ENCODE measurements at regions not wholly inside any gene's neighbourhood (a gene's known extent, or its start where the extent isn't known, plus 50 kb on each side); places are given as distances from the start of the nearest gene placed in this dataset.

DNA sequence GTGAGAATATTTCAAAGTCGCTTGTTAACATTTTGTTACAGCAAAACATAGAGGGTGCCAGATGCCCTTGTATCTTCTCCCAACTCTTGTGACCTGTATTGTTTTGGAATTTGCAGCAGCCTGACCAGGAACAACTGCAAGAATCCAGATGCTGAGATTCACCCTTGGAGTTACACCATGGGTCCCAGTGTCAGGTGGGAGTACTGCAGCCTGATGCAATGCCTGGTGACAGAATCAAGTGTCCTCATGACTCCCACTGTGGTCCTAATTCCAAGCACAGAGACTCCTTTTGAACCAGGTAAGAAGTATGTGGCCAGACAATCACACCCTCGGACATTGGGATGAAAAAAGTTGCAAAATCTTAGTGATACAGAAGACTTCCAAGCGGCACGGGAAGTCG, 79.6 kb upstream of the MAP3K4 start:
- no peak for DNase-seq

DNA sequence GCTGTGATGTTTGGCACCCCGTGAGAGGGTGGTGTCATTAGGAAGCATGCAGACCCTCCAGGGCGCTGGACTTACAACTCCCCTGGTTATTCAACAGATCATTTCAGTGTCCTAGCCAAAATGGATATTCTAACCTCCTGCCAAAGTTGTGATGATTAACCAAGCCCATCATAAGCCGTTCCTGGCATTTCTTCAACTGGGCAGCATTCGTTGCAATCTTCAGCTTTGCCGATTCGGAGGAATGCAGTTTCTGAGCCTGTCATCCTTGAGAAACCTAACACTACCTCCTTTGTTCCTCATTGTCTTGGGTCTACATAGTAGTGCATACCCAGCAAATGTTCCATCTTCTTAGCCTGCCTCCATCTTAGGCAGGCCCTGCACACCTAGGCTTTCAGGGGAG, 79.2 kb upstream of the MAP3K4 start:
- no peak for DNase-seq

DNA sequence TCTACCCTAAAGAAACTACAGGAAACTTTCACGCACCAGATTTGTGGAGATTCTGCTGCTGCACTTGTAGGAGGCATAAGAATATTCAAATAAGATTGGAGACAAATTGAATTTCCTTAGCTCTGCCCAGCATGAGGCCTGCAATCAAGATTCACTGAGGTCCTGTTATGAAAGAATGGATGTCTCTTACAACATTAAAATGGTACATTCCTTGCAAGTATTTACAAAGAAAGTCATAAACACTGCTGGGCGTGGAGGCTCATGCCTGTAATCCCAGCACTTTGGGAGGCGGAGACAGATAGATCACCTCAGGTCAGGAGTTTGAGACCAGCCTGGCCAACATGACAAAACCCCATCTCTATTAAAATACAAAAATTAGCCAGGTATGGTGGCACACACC, 74.0 kb upstream of the MAP3K4 start:
- DNase-seq = no peak

DNA sequence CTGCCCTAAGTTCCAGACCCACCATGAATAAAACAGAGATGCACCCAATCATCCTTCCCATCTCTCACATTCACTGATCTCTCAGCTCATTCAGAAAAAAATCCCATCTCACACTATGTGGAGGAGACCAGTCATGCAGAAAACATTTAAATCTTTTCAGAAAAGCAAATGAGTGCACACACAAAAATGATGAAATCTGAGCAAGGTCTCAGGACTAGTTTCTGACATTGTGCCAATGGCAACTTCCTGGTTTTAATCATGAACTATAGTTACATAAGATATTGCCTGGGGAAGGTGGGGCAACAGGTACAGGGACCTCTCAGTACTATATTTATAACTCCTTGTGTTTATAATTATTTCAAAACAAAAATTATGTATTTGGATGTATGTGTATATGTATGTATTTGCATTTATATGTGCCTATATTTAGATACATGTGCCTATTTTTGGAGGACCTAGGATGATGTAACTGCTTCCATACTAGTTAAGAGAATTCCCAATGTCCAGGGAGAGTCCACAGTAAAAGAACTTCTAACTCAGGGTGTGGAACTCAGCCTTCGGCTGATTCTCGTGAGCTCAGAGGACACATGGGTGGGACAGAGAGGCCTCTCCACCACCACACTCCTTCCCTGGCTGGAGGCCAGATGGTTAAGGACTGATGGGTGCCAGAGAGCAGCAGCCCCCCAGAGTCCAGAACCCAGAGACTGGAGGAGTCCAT, 71.7 kb upstream of the MAP3K4 start:
- DNase-seq = no peak

DNA sequence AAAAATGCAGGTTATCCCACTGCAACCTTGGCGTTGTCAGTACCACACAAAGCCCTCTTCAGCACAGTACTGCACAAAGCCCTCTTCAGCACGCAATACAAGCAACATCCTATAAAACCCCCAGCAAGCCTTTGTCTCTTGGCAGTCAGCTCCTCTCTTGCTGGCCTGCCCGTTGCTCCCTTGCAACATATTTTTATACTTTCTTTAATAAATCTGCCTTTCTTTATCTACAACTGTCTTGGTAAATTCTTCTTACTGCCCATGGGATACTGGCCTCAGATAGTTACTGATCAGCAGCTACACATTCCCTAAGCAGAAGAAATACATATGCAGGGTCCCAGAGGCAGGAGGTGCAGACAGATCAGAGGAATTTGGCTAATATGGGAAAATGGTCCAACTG, 70.5 kb upstream of the MAP3K4 start:
- no peak for DNase-seq

DNA sequence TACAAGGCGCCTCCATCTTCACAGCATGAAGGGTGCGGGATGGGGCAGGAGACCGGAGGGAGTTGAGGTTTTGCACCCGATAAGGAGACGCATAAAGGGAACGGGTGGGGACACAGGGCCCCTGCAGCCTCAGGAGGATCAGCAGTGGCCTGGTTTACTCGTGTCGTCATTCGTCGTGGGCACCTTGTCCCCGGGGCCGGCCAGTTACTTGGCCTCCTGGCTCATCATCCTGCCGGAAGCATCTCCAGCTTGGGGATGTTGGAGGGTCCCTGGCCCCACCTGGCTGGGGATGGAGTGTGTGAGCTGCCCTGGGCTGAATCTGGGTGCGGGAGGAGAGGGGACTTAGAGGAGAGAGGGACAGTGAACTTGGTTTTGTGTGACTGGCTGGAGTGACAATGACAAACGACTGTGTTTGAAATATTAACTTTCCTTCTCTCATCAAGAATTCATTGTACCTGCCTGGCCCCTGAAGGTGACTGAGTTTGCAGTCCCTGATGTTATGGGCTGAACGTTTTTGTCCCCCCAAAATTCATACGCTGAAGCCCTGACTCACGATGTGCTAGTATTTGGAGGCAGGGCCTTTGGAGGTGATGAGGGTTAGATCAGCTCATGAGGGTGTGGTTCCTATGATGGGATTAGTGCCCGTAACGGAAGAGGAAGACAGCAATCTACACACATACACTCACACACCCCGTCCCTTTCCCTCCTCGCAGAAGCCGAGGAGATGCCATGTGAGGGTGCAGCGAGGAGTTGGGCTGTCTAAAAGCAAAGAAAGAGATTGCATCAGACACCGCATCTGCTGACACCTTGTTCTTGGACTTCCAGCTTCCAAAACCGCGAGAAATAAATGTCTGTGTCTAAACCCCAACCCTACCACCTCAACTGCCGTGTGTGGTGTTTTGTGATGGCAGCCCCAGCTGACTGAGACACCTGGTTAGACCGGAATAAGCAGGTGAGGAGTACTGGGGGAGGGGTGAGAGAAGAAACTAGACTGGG, 65.0 kb upstream of the MAP3K4 start:
- no peak for DNase-seq

DNA sequence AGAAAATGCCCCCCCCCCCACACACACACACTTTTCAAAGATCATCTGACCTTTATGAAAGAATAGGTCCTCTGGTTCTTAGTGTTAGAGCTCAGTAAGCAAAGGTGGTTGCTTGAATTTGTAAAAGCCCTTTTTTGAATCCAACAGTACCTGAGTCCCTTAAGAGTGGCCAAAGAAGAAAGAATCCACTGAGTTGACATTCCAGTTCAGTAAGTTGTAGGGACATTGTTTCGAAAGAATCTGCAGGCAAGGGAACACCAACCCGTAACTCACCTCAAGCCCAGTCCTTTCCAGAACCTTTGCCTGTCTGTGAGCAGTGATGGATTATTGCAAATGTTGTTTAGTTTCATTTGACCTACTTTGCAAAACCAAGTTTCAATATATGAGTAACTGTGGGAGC, 64.2 kb upstream of the MAP3K4 start:
- DNase-seq = no peak

DNA sequence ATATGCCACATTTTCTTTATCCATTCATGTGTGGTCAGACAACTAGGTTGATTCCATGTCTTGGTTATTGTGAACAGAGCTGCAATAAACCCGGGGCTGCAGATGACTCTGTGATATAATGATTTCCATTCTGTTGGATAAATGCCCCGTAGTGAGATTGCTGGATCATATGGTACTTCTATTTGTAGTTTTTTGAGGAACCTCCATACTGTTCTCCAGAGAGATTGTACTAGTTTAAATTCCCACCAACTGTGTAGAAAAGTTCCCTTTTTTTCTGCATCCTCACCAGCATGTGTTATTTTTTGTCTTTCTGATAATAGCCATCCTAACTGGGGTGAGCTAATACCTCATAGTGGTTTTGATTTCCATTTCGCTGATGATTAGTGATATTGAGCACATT, 62.2 kb upstream of the MAP3K4 start:
- no peak for DNase-seq

DNA sequence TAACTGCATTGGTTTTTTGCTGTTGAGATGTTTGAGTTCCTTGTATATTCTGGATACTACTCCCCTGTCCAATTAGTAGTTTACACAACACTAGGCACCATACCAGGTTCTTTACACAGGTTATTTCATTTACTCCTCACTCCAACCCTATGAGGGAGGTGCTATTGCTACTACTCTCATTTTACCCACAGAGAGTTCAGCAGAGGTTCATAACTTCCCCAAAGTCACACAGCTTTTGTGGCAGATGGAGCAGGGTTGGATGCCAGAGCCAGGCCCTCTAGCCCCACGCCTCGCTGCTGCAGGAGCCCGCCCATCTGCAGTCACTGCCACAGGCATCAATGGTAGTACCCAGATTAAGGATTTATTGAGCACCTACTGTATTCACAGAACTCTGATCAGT, 61.7 kb upstream of the MAP3K4 start:
- no peak for DNase-seq

DNA sequence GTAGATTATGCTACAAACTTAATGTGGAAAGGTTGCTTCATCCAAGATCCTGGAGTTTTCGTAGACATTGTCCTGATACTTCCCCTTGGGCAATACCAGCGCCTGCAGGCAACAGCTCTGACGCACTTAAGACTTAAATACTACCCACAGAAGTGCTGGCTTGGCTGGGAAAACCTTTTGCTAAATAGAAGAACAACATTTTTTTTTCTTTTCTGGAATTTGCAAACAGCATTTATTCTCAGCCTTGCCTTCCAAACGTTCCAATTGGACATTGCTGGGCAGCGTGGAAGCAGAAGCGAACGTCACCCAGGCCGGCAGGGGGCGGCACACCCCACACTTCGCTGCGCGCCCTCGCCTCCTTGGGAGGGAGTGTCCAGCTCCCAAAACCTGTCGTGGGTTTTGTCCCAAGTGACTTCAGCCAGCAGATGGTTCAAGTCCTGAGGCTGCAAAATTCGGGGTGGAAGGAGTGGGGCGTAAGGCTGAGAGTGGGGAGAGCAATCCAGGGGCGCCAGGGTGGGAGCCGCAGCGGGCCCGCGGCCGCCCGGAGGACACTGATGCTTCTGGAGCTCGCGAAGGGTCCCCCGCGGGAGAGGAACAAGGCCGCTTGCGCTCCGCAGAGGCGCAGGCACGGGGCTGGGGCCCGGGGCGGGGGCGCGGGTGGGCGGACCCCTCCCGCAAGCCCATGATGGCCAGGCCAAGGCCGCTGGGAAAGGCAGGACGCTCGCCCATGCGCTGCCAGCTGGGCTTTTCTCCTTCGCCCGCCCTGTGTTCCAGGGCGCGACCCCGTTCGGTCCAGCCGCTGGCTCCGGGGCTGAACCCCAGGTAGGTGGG, 60.8 kb upstream of the MAP3K4 start:
- DNase-seq = peak; percentile 62

DNA sequence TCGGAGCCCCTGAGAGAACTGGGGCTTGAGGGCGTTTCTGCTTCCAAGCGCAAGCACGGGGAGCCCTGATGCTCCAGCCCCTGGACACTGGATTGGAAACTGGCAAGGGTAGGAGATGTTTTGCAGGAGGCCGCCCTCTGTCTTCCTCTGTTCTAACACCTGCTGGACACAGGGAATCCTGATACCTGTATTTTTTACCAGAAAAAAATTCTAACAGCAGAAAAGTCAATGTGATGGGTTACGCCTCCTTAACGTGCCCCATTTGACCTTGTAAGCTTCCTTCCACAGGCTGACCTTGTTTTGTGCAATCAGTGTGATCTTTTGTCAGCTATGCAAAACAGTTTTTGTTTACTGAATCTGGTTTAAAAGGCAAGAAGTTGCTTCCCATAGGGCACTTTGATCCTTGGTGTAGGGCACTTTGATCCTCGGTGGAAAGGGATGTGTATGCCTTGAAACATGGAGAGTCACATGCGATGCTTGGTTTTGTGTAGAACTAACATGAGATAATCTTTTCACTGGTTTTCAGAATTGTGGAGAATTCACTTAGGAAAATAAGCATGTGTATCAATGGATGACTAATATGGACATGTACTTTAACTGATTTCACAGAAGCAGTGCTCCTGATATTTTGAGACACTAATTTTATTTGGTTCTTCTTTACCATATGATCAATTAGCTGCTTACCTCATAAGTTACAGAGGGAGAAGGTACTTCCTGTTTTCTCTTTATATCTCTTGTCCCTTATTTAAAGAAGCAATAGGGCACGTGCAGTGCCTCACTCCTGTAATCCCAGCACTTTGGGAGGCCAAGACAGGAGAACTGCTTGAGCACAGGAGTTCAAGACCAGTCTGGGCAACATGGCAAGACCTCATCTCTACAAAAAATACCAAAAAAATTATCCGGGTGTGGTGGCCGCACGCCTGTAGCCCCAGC, 59.9 kb upstream of the MAP3K4 start:
- no peak for DNase-seq

DNA sequence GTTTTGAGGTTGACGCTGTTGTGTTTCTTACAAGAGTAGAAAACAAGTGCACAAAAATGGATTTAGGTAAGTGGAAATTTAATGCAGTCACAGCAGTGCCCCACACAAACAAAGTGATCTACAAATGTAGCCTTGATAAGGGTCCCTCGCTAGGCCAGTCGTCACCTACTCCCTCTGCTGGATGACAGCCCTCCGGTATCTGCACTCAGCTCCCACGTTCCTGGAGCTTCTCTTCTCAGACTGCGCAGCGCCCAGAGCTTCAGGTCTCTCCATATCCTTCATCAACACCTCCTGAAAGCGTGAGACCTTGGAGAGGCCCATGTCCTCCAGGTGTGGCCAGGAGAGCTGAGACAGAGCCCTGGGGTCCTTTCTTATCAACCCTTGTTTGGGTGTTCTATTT, 58.3 kb upstream of the MAP3K4 start:
- no peak for DNase-seq

DNA sequence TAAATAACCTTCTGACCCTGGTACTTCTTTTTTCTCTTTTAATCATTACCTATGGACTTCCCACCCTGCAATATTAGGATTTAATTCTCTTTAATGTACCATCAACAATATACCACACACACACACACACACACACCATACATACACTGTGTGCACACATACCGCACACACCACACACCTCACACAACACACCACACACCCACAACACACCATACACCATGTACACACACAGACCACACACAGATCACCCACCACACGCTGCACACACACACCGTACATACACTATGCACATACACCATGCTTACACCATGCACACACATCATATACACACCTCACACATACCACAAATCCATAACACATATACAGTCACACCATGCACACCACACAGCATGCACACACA, 57.4 kb upstream of the MAP3K4 start:
- DNase-seq = no peak

DNA sequence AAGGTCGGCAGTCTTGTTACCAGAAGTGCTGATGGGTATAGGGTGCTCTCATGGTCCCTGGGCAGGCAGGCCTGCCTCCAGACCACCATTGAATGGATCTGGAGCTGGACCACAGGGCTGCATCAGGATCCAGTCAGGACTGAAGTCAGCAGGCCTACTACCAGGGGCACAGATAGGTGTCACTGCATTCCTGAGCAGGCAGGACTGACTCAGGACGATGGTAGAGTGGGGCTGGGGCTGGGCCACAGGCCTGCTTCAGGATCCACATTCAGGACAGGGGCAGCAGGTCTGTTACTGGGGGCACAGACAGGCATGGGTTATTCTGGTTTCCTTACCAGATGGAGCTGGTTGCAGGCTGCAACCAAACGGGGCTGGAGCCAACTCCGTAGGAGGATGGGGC, 51.4 kb upstream of the MAP3K4 start:
- DNase-seq = no peak
